Muscle layer of colon (tissue), 2 donors: ENCODE measurements at regions not wholly inside any gene's neighbourhood (a gene's known extent, or its start where the extent isn't known, plus 50 kb on each side); places are given as distances from the start of the nearest gene placed in this dataset.

Experiments used
- H3K27ac ChIP-seq: one replicate; pipeline ENCODE4 v1.7.0; 2013; ENCODE audit warnings: low read depth, mild to moderate bottlenecking, low read length, moderate library complexity
- H3K27me3 ChIP-seq, 2 donors: one replicate each; pipeline ENCODE4 v1.7.0; 2013; ENCODE audit warnings: low read length in 2 of 2, mild to moderate bottlenecking in 2 of 2; ENCODE audit not compliant: insufficient read depth in 2 of 2, control insufficient read depth in 1 of 2
- H3K36me3 ChIP-seq: one replicate; pipeline ENCODE4 v1.7.0; 2013; ENCODE audit warnings: mild to moderate bottlenecking, low read length; ENCODE audit not compliant: insufficient read depth
- H3K4me1 ChIP-seq: one replicate; pipeline ENCODE4 v1.7.0; 2013; ENCODE audit warnings: mild to moderate bottlenecking, low read length; ENCODE audit not compliant: insufficient read depth
- H3K4me3 ChIP-seq, 2 donors: one replicate each; pipeline ENCODE4 v1.7.0; 2013; ENCODE audit warnings: low read length in 2 of 2, low read depth in 1 of 2, mild to moderate bottlenecking in 1 of 2, moderate library complexity in 1 of 2
- H3K9ac ChIP-seq: one replicate; pipeline ENCODE4 v1.7.0; 2013; ENCODE audit warnings: low read length
- H3K9me3 ChIP-seq: one replicate; pipeline ENCODE4 v1.7.0; 2013; ENCODE audit warnings: mild to moderate bottlenecking, low read length
- donor health status: abdominal sarcoma.
- donor health status: Adenocarcinoma of cecum.

GRCh38 chr6:14838133-14838583, 407.7 kb upstream of the JARID2 start:
- H3K27me3 ChIP-seq = no peaks in the 10 kb centered on the region
- H3K4me3 ChIP-seq = no peak overlapping the region
- no peak overlapping the region for H3K9ac ChIP-seq
- no peaks in the 10 kb centered on the region for H3K9me3 ChIP-seq
- no peak overlapping the region for H3K27ac ChIP-seq
- H3K36me3 ChIP-seq = no peaks in the 10 kb centered on the region
- H3K4me1 ChIP-seq = peaks cover 21% of the 10 kb centered on the region

- no peaks in the 10 kb centered on the region for H3K27me3 ChIP-seq
- no peak overlapping the region for H3K27ac ChIP-seq
- H3K4me1 ChIP-seq = peaks cover 21% of the 10 kb centered on the region
- H3K9me3 ChIP-seq = no peaks in the 10 kb centered on the region
- H3K36me3 ChIP-seq = no peaks in the 10 kb centered on the region
- H3K9ac ChIP-seq = no peak overlapping the region
- no peak overlapping the region for H3K4me3 ChIP-seq
Observed at GRCh38 chr6:14841901-14842421, 403.9 kb upstream of the JARID2 start.

DNA sequence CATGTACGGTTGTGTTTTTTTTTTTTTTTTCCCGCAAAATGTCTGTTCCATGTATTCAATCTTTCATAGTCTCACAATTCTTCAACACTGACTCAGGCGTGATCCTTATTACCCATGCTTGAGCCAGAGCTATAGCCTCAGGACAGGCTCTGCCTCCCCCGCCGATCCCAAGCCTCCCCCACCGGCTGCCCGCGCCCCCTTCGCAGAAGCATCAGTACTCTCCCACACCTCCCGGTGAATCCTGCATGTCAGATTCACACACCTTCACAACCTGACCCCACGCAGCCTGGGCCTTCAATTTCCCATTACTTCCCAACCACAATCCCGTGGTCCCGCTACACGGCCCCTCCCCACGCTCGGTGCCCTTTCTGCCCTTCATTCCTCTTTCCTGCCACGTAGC, 401.5 kb upstream of the JARID2 start:
- no peaks in the 10 kb centered on the region for H3K36me3 ChIP-seq
- H3K27ac ChIP-seq = no peak overlapping the region
- peaks cover 5% of the 10 kb centered on the region for H3K4me1 ChIP-seq
- H3K9ac ChIP-seq = no peak overlapping the region
- no peaks in the 10 kb centered on the region for H3K9me3 ChIP-seq
- no peaks in the 10 kb centered on the region for H3K27me3 ChIP-seq
- H3K4me3 ChIP-seq = no peak overlapping the region

GRCh38 chr6:14848019-14848418, 397.9 kb upstream of the JARID2 start:
- Histone ChIP-seq H3K27ac (no peak overlapping the region), H3K9ac (no peak overlapping the region), H3K4me1 (no peaks in the 10 kb centered on the region), H3K27me3 (no peaks in the 10 kb centered on the region), H3K4me3 (no peak overlapping the region), H3K9me3 (no peaks in the 10 kb centered on the region), H3K36me3 (no peaks in the 10 kb centered on the region)

GRCh38 chr6:14849185-14849584, 396.7 kb upstream of the JARID2 start:
- Histone ChIP-seq H3K27ac (no peak overlapping the region), H3K4me3 (no peak overlapping the region), H3K27me3 (no peaks in the 10 kb centered on the region), H3K4me1 (no peaks in the 10 kb centered on the region), H3K9ac (no peak overlapping the region), H3K9me3 (no peaks in the 10 kb centered on the region), H3K36me3 (no peaks in the 10 kb centered on the region)

DNA sequence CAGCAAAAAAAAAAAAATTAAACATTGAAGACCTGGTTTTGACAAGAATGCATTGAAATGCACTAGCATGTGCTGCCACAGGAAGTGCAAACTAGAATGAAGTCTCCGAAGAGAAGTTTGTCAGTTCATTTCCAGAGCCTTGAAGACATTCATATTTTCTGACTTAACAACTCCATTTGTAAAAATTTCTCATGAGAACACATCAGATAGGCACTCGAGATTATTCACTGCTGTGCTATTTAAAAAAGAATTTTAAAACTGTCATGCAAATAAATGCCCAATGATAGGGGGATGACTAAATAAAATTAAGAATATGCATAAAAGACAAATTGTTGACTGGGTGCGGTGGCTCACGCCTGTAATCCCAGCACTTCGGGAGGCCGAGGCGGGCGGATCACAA, 394.6 kb upstream of the JARID2 start:
- H3K36me3 ChIP-seq = no peaks in the 10 kb centered on the region
- H3K4me3 ChIP-seq = no peak overlapping the region
- H3K9ac ChIP-seq = no peak overlapping the region
- H3K9me3 ChIP-seq = no peaks in the 10 kb centered on the region
- no peaks in the 10 kb centered on the region for H3K4me1 ChIP-seq
- H3K27ac ChIP-seq = no peak overlapping the region
- no peaks in the 10 kb centered on the region for H3K27me3 ChIP-seq

DNA sequence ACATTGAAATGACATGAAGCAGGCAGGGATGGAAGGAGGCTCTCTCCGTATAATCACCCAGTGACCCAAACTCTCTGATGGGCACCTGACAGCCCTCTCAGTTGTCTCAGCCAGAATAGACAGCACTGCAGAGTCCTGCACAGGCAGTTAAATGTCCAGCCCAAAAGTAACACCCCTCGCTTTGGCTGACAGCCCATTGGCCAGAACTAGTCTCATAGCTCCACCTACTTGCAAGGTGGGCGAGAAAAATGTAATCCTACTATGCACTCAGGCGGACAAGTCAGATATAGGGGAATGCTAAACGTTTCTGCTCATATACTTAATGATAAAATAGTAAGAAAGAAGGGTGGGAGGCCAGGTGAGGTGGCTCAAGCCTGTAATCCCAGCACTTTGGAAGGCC, 393.5 kb upstream of the JARID2 start:
- H3K4me3 ChIP-seq = no peak overlapping the region

DNA sequence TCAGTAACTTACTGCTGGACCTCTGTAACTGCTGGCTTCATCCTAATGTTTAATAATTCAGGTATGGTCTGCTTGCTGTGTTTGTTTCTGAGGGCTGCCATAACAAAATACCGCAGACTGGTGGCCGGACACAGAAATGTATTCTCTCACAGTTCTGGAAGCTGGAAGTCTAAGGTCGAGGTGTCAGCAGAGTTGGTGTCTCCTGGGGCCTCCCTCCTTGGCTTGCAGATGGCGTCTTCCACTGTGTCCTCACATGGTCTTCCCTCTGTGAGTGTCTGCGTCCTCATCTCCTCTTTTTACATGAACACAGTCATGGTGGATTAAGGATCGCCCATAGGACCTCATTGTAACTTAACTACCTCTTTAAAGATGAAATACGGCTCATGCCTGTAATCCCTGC, 389.7 kb upstream of the JARID2 start:
- Histone ChIP-seq H3K27me3 (no peaks in the 10 kb centered on the region), H3K9ac (no peak overlapping the region), H3K4me1 (no peaks in the 10 kb centered on the region), H3K9me3 (no peaks in the 10 kb centered on the region), H3K4me3 (no peak overlapping the region), H3K27ac (no peak overlapping the region), H3K36me3 (no peaks in the 10 kb centered on the region)

More for the DNA sequence above, 393.5 kb upstream of the JARID2 start:
- no peak overlapping the region for H3K9ac ChIP-seq
- H3K4me1 ChIP-seq = no peaks in the 10 kb centered on the region
- no peaks in the 10 kb centered on the region for H3K36me3 ChIP-seq
- no peaks in the 10 kb centered on the region for H3K9me3 ChIP-seq
- H3K27me3 ChIP-seq = no peaks in the 10 kb centered on the region
- no peak overlapping the region for H3K27ac ChIP-seq

DNA sequence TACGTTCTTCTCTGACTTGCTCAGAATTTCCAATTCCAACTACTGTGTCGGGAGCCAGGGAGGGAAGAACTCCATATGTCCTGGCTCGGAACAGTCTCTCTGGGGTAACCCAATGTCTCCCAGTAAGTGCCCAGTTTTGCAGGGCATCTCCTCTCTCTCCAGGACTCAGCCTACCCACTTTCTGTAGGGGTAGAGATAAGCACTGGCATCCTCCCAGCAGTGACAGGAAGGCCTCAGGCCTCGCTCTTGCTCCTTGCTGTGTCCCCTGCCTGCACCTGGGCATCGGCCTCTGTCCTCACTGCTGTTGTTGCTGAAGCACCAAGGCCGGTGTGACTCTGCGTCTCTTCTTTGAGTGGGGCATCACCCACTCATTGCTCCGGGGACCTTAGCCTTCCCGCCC, 388.9 kb upstream of the JARID2 start:
- no peaks in the 10 kb centered on the region for H3K9me3 ChIP-seq
- H3K27ac ChIP-seq = no peak overlapping the region
- H3K36me3 ChIP-seq = no peaks in the 10 kb centered on the region
- no peak overlapping the region for H3K9ac ChIP-seq
- H3K4me1 ChIP-seq = no peaks in the 10 kb centered on the region
- H3K4me3 ChIP-seq = no peak overlapping the region
- H3K27me3 ChIP-seq = no peaks in the 10 kb centered on the region

DNA sequence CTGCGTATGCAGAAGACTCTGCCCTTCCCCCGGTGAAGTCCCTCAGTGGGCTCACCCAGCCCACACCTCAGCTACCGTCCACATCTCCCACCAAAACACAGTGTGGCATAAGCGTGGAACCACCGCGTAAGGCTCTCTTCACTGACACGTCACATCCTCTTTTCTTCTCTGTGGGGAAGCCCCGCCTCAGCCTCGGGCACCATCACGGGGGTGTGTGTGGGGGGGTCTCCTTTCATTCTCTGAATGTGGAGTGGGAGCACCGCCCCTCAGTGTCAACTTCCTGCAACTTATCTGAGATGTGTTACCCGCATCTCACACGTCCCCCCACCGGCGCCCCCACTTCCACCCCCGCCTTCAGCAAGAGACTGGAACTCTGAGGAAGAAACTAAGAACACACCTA, 388.4 kb upstream of the JARID2 start:
- no peaks in the 10 kb centered on the region for H3K27me3 ChIP-seq
- H3K36me3 ChIP-seq = no peaks in the 10 kb centered on the region
- H3K9ac ChIP-seq = no peak overlapping the region
- no peak overlapping the region for H3K4me3 ChIP-seq
- no peaks in the 10 kb centered on the region for H3K4me1 ChIP-seq
- H3K9me3 ChIP-seq = no peaks in the 10 kb centered on the region
- no peak overlapping the region for H3K27ac ChIP-seq

DNA sequence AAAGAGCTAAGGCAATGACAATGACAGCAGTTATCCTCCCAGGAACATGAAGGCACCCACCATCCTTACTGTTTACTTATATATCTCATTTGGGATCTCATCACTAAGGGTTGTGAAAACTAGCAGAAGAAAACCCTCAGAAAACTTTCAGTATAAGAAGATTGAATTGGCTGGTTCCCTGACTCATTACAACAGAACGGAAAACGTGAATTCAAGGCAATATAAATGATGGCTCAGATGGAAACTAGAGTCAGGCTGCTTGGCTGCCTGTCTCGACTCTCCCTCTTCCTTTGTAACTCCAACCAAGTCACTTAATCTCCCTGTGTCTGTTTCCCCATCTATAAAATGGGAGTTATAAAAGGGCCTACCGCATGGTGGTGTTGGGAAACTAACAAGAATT, 387.1 kb upstream of the JARID2 start:
- H3K27me3 ChIP-seq = no peaks in the 10 kb centered on the region
- no peaks in the 10 kb centered on the region for H3K36me3 ChIP-seq
- H3K4me1 ChIP-seq = no peaks in the 10 kb centered on the region
- H3K9ac ChIP-seq = no peak overlapping the region
- no peak overlapping the region for H3K27ac ChIP-seq
- H3K9me3 ChIP-seq = no peaks in the 10 kb centered on the region
- no peak overlapping the region for H3K4me3 ChIP-seq

DNA sequence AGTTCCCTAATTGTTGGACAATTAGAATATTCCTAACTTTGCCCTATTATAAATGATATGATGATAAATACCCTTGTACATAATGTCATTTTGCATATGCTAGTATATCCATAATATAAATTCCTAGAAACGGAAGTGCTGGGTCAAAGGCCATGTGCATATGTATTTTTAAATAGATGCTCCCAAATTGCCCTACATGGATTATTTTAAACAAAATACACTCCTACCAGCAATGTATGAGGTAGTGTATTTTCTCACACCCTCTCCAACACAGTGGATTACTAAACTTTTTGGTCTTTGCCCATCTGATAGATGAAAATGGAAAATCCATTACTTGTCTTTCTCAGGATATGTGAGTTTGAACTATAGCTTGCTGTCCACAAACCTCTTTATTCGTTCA, 385.1 kb upstream of the JARID2 start:
- H3K36me3 ChIP-seq = no peaks in the 10 kb centered on the region
- no peak overlapping the region for H3K4me3 ChIP-seq
- no peak overlapping the region for H3K27ac ChIP-seq
- peaks cover 10% of the 10 kb centered on the region for H3K4me1 ChIP-seq
- no peaks in the 10 kb centered on the region for H3K9me3 ChIP-seq
- no peaks in the 10 kb centered on the region for H3K27me3 ChIP-seq
- H3K9ac ChIP-seq = no peak overlapping the region
